ENCODE measurements at regions not wholly inside any gene's neighbourhood (a gene's known extent, or its start where the extent isn't known, plus 50 kb on each side); places are given as distances from the start of the nearest gene placed in this dataset.
"Not testable (repeated sequence)": the region's sequence is repeated elsewhere in the genome, so short reads cannot be mapped to it uniquely, and the experiment has no call there.

DNA sequence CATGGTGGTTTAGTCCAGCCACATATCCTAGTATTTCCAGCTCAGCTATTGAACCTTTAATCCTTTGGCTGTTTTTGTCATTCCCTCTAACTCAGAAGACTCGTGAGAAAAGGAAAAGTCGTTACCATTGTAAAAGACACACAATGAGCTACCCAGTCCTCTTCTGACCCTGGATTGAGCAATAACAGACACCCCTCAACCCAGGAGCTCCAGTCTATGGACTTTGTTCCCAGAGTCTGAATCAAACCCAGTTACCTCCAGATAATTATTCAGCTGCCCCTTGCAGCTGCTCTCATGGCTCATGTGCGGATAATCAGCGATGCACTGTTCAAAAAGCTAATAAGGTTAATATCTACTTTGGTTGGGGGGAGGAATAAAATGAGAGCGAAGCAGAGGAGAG, 402.4 kb downstream of the BTG1 start:
- Histone ChIP-seq H3K27ac (no peak overlapping the region), H3K4me1 (no peaks in the 10 kb centered on the region), H3K4me3 (no peak overlapping the region), H3K36me3 (no peaks in the 10 kb centered on the region), H3K9me3 (no peaks in the 10 kb centered on the region), H3K27me3 (no peaks in the 10 kb centered on the region)
- no peak for DNase-seq
- intact Hi-C loops (cut with DNase I; ENCODE audit: low total_unique reads) = no loop called here
- TF ChIP-seq POLR2A (IDR thresholded peaks at IDR 0.05) = no peak
- TF ChIP-seq, protein P1, sequence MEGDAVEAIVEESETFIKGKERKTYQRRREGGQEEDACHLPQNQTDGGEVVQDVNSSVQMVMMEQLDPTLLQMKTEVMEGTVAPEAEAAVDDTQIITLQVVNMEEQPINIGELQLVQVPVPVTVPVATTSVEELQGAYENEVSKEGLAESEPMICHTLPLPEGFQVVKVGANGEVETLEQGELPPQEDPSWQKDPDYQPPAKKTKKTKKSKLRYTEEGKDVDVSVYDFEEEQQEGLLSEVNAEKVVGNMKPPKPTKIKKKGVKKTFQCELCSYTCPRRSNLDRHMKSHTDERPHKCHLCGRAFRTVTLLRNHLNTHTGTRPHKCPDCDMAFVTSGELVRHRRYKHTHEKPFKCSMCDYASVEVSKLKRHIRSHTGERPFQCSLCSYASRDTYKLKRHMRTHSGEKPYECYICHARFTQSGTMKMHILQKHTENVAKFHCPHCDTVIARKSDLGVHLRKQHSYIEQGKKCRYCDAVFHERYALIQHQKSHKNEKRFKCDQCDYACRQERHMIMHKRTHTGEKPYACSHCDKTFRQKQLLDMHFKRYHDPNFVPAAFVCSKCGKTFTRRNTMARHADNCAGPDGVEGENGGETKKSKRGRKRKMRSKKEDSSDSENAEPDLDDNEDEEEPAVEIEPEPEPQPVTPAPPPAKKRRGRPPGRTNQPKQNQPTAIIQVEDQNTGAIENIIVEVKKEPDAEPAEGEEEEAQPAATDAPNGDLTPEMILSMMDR (IDR thresholded peaks at IDR 0.05) = no peak

DNA sequence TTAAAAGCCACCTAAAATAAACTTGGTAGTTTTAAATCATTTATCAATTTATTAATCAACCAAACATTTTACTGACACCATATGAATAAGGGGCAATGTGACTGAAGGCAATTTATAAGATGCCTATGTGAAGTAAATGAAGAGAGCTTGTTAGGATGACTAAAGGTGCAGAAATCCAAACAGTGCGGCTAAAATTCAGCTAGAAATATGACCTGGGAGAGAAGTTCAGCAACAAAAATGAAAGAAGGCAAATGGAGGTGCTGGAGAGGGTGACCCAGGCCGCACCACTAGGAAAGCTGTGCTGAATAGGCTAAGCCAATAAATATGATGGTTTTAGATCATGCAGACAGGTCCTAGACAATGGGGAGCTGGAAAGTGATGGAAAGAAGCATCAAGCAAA, 403.7 kb downstream of the BTG1 start:
- TF ChIP-seq, protein P1 (IDR thresholded peaks at IDR 0.05) = no peak
- no peaks in the 10 kb centered on the region for H3K27me3 ChIP-seq

DNA sequence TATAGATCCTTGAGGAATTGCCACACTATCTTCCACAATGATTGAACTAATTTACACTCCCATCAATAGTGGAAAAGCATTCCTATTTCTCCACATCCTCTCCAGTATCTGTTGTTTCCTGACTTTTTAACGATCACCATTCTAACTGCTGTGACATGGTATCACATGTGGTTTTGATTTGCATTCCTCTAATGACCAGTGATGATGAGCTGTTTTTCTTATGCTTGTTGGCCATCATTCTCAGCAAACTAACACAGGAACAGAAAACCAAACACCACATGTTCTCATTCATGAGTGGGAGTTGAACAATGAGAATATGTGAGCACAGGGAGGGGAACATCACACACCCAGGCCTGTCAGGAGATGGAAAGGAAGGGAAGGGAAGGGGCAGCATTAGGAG, 411.8 kb downstream of the BTG1 start:
- H3K4me3 ChIP-seq; H3K4me1 ChIP-seq; H3K36me3 ChIP-seq; intact Hi-C loops (cut with DNase I; ENCODE audit: low total_unique reads); H3K9me3 ChIP-seq; DNase-seq; H3K27me3 ChIP-seq; H3K27ac ChIP-seq: not testable (repeated sequence)

More for the DNA sequence above, 403.7 kb downstream of the BTG1 start:
- Histone ChIP-seq H3K4me3 (no peak overlapping the region), H3K4me1 (no peaks in the 10 kb centered on the region), H3K27ac (no peak overlapping the region), H3K36me3 (no peaks in the 10 kb centered on the region), H3K9me3 (no peaks in the 10 kb centered on the region)
- DNase-seq = no peak
- intact Hi-C loops (cut with DNase I; ENCODE audit: low total_unique reads) = no loop called here

DNA sequence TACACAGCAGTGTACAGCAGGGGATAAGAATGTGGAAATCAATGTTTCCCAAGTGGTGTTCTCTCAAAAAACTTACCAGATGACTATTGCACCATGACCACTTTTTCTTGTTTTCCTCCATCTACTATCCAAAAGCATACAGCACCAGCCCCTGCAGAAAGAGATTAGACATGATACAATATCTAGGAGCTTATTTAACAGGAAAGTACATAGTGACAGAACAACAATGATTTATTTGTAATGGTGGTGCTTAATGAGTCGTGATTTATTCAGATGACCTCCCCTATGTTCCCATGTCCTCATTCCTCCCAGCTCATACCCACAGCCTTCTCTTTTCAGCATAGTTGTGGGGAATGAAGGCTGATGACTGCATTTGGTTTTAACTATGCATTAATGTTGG, 413.6 kb downstream of the BTG1 start:
- no peak overlapping the region for H3K4me3 ChIP-seq
- DNase-seq = no peak
- no peaks in the 10 kb centered on the region for H3K36me3 ChIP-seq
- no peaks in the 10 kb centered on the region for H3K9me3 ChIP-seq
- intact Hi-C loops (cut with DNase I; ENCODE audit: low total_unique reads) = no loop called here
- H3K4me1 ChIP-seq = no peaks in the 10 kb centered on the region
- no peak for TF ChIP-seq POLR2A (IDR thresholded peaks at IDR 0.05)
- TF ChIP-seq, protein P1 (IDR thresholded peaks at IDR 0.05) = no peak
- no peaks in the 10 kb centered on the region for H3K27me3 ChIP-seq
- H3K27ac ChIP-seq = no peak overlapping the region

DNA sequence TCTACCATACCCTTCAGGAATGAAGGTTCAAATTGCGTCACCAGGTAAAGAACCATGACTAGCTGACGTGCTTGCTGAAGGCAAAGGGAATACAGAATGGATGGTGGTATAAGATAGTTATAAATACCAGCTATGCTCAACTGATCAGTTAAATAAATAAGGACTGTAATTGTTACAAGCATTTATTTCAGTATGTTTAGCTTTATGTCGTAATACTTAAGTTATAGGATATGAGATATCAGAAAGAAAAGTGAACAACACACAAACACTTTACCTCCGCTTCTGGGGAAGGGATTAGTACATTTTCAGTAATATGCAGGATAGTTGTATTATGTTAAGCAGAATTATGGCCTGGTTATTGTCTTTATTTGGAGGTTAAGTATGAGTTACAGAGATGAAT, 416.1 kb downstream of the BTG1 start:
- H3K4me1 ChIP-seq = no peaks in the 10 kb centered on the region
- no peak for DNase-seq
- no peaks in the 10 kb centered on the region for H3K27me3 ChIP-seq
- TF ChIP-seq, protein P1 (IDR thresholded peaks at IDR 0.05) = no peak
- TF ChIP-seq POLR2A (IDR thresholded peaks at IDR 0.05) = no peak
- no peaks in the 10 kb centered on the region for H3K9me3 ChIP-seq
- no peak overlapping the region for H3K4me3 ChIP-seq
- H3K36me3 ChIP-seq = no peaks in the 10 kb centered on the region
- no peak overlapping the region for H3K27ac ChIP-seq
- intact Hi-C loops (cut with DNase I; ENCODE audit: low total_unique reads) = no loop called here

DNA sequence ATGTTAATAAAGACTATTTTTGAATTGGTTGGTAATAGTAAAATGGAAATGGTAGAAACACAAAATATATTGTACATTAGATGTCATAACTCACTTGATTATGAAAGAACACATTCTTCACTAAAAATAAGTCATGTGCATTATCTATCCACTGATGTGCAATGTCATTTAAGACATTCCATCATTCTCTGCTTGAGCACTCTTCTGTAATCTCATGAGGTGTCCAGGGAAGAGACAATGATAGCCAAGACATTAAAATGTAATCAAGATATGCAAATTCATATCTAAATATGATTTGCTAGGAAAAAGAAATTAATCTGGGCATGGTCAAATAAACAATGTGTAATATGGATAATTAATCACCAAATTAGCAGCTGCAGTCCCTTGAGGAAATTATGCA, 422.5 kb downstream of the BTG1 start:
- no peak overlapping the region for H3K4me3 ChIP-seq
- H3K9me3 ChIP-seq = no peaks in the 10 kb centered on the region
- no peak for DNase-seq
- H3K36me3 ChIP-seq = no peaks in the 10 kb centered on the region
- no peaks in the 10 kb centered on the region for H3K4me1 ChIP-seq
- intact Hi-C loops (cut with DNase I; ENCODE audit: low total_unique reads) = no loop called here
- H3K27ac ChIP-seq = no peak overlapping the region
- no peaks in the 10 kb centered on the region for H3K27me3 ChIP-seq
- no peak for TF ChIP-seq POLR2A (IDR thresholded peaks at IDR 0.05)
- TF ChIP-seq, protein P1 (IDR thresholded peaks at IDR 0.05) = no peak

Measured in uterus (tissue), 3 donors.